ENCODE measurements at regions not wholly inside any gene's neighbourhood (a gene's known extent, or its start where the extent isn't known, plus 50 kb on each side); places are given as distances from the start of the nearest gene placed in this dataset.
"Not testable (repeated sequence)": the region's sequence is repeated elsewhere in the genome, so short reads cannot be mapped to it uniquely, and the experiment has no call there.

- no peak for DNase-seq (ENCODE audit: low read depth)
Observed at GRCh38 chr6:121764493-121764892, 329.0 kb downstream of the GJA1 start.

- no peak for DNase-seq (ENCODE audit: low read depth)
Observed at GRCh38 chr6:121765060-121765459, 329.6 kb downstream of the GJA1 start.

GRCh38 chr6:121767211-121767610 lies 331.8 kb downstream of the GJA1 start:
- DNase-seq (ENCODE audit: low read depth), result no peak

- peak; percentile 28 for DNase-seq (ENCODE audit: low read depth)
Observed at GRCh38 chr6:121770943-121771342, 335.5 kb downstream of the GJA1 start.

- DNase-seq (ENCODE audit: low read depth), result no peak
Observed at GRCh38 chr6:121771937-121772720, 336.7 kb downstream of the GJA1 start.

GRCh38 chr6:121776054-121776453 lies 340.6 kb downstream of the GJA1 start:
- DNase-seq (ENCODE audit: low read depth), result no peak

- DNase-seq (ENCODE audit: low read depth), result peak; percentile 93
Observed at GRCh38 chr6:121780325-121781321, 345.2 kb downstream of the GJA1 start.

- DNase-seq (ENCODE audit: low read depth), result no peak
Observed at GRCh38 chr6:121791396-121792315, 356.2 kb downstream of the GJA1 start.

- DNase-seq (ENCODE audit: low read depth), result peak; percentile 98
Observed at GRCh38 chr6:121794630-121795029, 359.2 kb downstream of the GJA1 start.

GRCh38 chr6:121797598-121797997 lies 362.2 kb downstream of the GJA1 start:
- DNase-seq (ENCODE audit: low read depth), result not testable (repeated sequence)

- peak; percentile 38 for DNase-seq (ENCODE audit: low read depth)
Observed at GRCh38 chr6:121798126-121798525, 362.7 kb downstream of the GJA1 start.

GRCh38 chr6:121799574-121799973 lies 364.1 kb downstream of the GJA1 start:
- DNase-seq (ENCODE audit: low read depth), result no peak

GRCh38 chr6:121800047-121800446 lies 364.6 kb downstream of the GJA1 start:
- peak; percentile 33 for DNase-seq (ENCODE audit: low read depth)

GRCh38 chr6:121806116-121806515 lies 370.7 kb downstream of the GJA1 start:
- DNase-seq (ENCODE audit: low read depth), result no peak

- DNase-seq (ENCODE audit: low read depth), result peak; percentile 43
Observed at GRCh38 chr6:121809211-121809610, 373.8 kb downstream of the GJA1 start.

GRCh38 chr6:121810158-121811032 lies 374.9 kb downstream of the GJA1 start:
- DNase-seq (ENCODE audit: low read depth), result no peak

GRCh38 chr6:121811106-121811505 lies 375.7 kb downstream of the GJA1 start:
- DNase-seq (ENCODE audit: low read depth), result no peak

GRCh38 chr6:121816361-121816760 lies 380.9 kb downstream of the GJA1 start:
- DNase-seq (ENCODE audit: low read depth), result peak; percentile 79

GRCh38 chr6:121816906-121817540 lies 381.6 kb downstream of the GJA1 start:
- DNase-seq (ENCODE audit: low read depth), result peak; percentile 92

- peak; percentile 70 for DNase-seq (ENCODE audit: low read depth)
Observed at GRCh38 chr6:121823437-121823851, 388.0 kb downstream of the GJA1 start.
